Prostate gland (tissue), 2 donors: ENCODE measurements at regions not wholly inside any gene's neighbourhood (a gene's known extent, or its start where the extent isn't known, plus 50 kb on each side); places are given as distances from the start of the nearest gene placed in this dataset.

Experiments used
- POLR2A ChIP-seq: fragments of 450-650 bp; IDR thresholded peaks from one replicate; pipeline ENCODE4 v1.6.1; 2016; ENCODE audit warnings: antibody characterized with exemption, mild to moderate bottlenecking
- POLR2AphosphoS5 ChIP-seq: sonication (generic); formaldehyde crosslinking; IDR thresholded peaks from one replicate; pipeline ENCODE4 v1.6.1; 2017; ENCODE audit warnings: antibody characterized with exemption
- TF ChIP-seq, protein P1 (sequence below), 4 experiments: fragments of 200-600 bp in 2 of 4; fragments of 450-650 bp in 2 of 4; sonication (generic) in 2 of 4; IDR thresholded peaks; 1 replicate in 3 of 4; 2 replicates in 1 of 4; pipeline ENCODE4 v1.5.1; 2016 to 2019; ENCODE audit warnings: antibody characterized with exemption in 4 of 4, mild to moderate bottlenecking in 2 of 4, moderate library complexity in 2 of 4

DNA sequence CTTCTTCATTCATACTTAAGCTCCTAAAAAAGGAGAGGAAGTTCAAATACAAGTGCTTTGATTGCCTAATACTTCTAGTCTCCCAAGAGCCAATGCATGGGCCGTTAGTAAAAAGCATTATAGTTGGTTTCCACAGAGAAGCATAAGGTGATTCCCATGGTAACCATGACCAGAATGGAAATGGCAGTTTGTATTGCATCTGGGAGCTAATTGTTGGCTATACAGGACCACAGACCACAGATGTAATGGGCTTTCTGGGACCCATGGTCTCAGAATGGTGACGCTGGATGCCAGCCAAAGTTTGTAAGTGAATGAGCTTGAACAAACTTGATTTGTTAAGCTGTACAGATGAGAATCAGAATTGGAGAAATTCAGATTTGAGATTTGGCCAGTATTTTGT lies 333.9 kb upstream of the C11orf87 start:
- TF ChIP-seq, protein P1, sequence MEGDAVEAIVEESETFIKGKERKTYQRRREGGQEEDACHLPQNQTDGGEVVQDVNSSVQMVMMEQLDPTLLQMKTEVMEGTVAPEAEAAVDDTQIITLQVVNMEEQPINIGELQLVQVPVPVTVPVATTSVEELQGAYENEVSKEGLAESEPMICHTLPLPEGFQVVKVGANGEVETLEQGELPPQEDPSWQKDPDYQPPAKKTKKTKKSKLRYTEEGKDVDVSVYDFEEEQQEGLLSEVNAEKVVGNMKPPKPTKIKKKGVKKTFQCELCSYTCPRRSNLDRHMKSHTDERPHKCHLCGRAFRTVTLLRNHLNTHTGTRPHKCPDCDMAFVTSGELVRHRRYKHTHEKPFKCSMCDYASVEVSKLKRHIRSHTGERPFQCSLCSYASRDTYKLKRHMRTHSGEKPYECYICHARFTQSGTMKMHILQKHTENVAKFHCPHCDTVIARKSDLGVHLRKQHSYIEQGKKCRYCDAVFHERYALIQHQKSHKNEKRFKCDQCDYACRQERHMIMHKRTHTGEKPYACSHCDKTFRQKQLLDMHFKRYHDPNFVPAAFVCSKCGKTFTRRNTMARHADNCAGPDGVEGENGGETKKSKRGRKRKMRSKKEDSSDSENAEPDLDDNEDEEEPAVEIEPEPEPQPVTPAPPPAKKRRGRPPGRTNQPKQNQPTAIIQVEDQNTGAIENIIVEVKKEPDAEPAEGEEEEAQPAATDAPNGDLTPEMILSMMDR (IDR thresholded peaks at IDR 0.05), result no peak
- TF ChIP-seq POLR2AphosphoS5 (no peak), POLR2A (no peak)
